ENCODE measurements at regions not wholly inside any gene's neighbourhood (a gene's known extent, or its start where the extent isn't known, plus 50 kb on each side); places are given as distances from the start of the nearest gene placed in this dataset.
A peak's percentile ranks its signal among the peaks of the same experiment; 100 is the strongest.

GRCh38 chr12:65608319-65608916, 215.9 kb upstream of the HMGA2 start:
- H3K27ac Mint-ChIP-seq = no peak overlapping the region
- H3K4me1 Mint-ChIP-seq = peaks cover 38% of the 10 kb centered on the region
- H3K9me3 Mint-ChIP-seq = peaks cover 12% of the 10 kb centered on the region
- no peak overlapping the region for H3K4me3 Mint-ChIP-seq
- peaks cover 15% of the 10 kb centered on the region for H3K36me3 Mint-ChIP-seq (ENCODE audit: low read depth)
- no peak for DNase-seq
- TF ChIP-seq, protein P1, sequence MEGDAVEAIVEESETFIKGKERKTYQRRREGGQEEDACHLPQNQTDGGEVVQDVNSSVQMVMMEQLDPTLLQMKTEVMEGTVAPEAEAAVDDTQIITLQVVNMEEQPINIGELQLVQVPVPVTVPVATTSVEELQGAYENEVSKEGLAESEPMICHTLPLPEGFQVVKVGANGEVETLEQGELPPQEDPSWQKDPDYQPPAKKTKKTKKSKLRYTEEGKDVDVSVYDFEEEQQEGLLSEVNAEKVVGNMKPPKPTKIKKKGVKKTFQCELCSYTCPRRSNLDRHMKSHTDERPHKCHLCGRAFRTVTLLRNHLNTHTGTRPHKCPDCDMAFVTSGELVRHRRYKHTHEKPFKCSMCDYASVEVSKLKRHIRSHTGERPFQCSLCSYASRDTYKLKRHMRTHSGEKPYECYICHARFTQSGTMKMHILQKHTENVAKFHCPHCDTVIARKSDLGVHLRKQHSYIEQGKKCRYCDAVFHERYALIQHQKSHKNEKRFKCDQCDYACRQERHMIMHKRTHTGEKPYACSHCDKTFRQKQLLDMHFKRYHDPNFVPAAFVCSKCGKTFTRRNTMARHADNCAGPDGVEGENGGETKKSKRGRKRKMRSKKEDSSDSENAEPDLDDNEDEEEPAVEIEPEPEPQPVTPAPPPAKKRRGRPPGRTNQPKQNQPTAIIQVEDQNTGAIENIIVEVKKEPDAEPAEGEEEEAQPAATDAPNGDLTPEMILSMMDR (IDR thresholded peaks at IDR 0.05) = no peak
- H3K27me3 Mint-ChIP-seq (ENCODE audit: low read depth, poor library complexity) = peaks cover 5% of the 10 kb centered on the region

- Mint-ChIP-seq H3K4me3 (no peak overlapping the region), H3K27ac (peak overlapping the region; percentile 64), H3K27me3 (ENCODE audit: low read depth, poor library complexity) (peaks cover 5% of the 10 kb centered on the region), H3K9me3 (peaks cover 12% of the 10 kb centered on the region), H3K4me1 (peaks cover 36% of the 10 kb centered on the region), H3K36me3 (ENCODE audit: low read depth) (peaks cover 15% of the 10 kb centered on the region)
- no peak for DNase-seq
- TF ChIP-seq, protein P1 (IDR thresholded peaks at IDR 0.05) = no peak
Measured at GRCh38 chr12:65609359-65609771, 214.9 kb upstream of the HMGA2 start.

DNA sequence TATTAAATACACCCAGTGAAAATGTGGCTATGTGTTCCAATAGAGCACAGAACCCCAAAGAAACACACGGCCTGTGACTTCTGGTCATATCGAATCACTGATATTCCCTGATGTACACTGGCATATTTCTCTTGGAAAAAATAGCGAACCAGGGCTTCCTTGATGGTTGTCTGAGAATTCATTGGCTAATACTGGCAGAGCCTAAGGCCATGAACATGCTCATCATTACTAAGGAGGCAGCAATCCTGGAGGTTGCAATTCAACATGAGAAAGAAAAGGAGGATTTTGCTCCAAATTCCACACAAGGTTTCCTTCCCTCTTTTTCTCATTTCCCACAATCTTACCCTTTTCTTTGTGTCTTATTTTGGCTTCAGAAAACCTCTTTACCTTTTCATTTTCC, 212.9 kb upstream of the HMGA2 start:
- Mint-ChIP-seq H3K27me3 (ENCODE audit: low read depth, poor library complexity) (peaks cover 5% of the 10 kb centered on the region), H3K4me1 (peaks cover 24% of the 10 kb centered on the region), H3K27ac (no peak overlapping the region), H3K36me3 (ENCODE audit: low read depth) (peaks cover 15% of the 10 kb centered on the region), H3K4me3 (no peak overlapping the region), H3K9me3 (peaks cover 12% of the 10 kb centered on the region)
- TF ChIP-seq, protein P1 (IDR thresholded peaks at IDR 0.05) = no peak
- no peak for DNase-seq

- H3K4me1 Mint-ChIP-seq = peaks cover 21% of the 10 kb centered on the region
- peaks cover 7% of the 10 kb centered on the region for H3K36me3 Mint-ChIP-seq (ENCODE audit: low read depth)
- no peak overlapping the region for H3K4me3 Mint-ChIP-seq
- TF ChIP-seq, protein P1 (IDR thresholded peaks at IDR 0.05) = no peak
- peaks cover 13% of the 10 kb centered on the region for H3K9me3 Mint-ChIP-seq
- peak overlapping the region; percentile 73 for H3K27ac Mint-ChIP-seq
- no peak for DNase-seq
- H3K27me3 Mint-ChIP-seq (ENCODE audit: low read depth, poor library complexity) = peaks cover 5% of the 10 kb centered on the region
Measured at GRCh38 chr12:65612440-65612839, 211.8 kb upstream of the HMGA2 start.

DNA sequence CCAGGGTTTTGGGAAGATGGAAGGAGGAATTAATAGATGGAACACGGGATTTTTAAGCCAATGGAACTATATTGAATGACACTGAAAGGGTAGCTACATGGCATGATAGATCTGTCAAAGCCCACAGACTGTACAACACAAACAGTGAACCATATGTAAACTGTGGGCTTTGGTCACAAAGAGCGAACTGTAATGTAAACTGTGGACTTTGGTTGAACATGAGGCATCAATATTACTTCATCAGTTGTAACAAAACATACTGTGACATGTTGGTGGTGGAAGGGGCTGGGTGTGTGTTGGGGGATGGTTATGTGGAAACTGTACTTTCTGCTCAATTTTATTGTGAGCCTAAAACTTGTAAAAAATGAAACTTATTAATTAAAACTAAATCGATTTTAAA, 210.6 kb upstream of the HMGA2 start:
- H3K4me3 Mint-ChIP-seq = no peak overlapping the region
- TF ChIP-seq, protein P1 (IDR thresholded peaks at IDR 0.05) = no peak
- H3K27me3 Mint-ChIP-seq (ENCODE audit: low read depth, poor library complexity) = peaks cover 9% of the 10 kb centered on the region
- H3K27ac Mint-ChIP-seq = no peak overlapping the region
- H3K36me3 Mint-ChIP-seq (ENCODE audit: low read depth) = no peaks in the 10 kb centered on the region
- H3K4me1 Mint-ChIP-seq = peaks cover 29% of the 10 kb centered on the region
- H3K9me3 Mint-ChIP-seq = peaks cover 4% of the 10 kb centered on the region
- DNase-seq = no peak

GRCh38 chr12:65614259-65614889, 209.9 kb upstream of the HMGA2 start:
- Mint-ChIP-seq H3K27ac (no peak overlapping the region), H3K27me3 (ENCODE audit: low read depth, poor library complexity) (peaks cover 9% of the 10 kb centered on the region), H3K36me3 (ENCODE audit: low read depth) (no peaks in the 10 kb centered on the region), H3K4me1 (peaks cover 28% of the 10 kb centered on the region), H3K9me3 (peaks cover 4% of the 10 kb centered on the region), H3K4me3 (no peak overlapping the region)
- TF ChIP-seq, protein P1 (IDR thresholded peaks at IDR 0.05) = no peak
- no peak for DNase-seq

All from nephron progenitor cell (in vitro differentiated cells).